ENCODE measurements at regions not wholly inside any gene's neighbourhood (a gene's known extent, or its start where the extent isn't known, plus 50 kb on each side); places are given as distances from the start of the nearest gene placed in this dataset.

DNA sequence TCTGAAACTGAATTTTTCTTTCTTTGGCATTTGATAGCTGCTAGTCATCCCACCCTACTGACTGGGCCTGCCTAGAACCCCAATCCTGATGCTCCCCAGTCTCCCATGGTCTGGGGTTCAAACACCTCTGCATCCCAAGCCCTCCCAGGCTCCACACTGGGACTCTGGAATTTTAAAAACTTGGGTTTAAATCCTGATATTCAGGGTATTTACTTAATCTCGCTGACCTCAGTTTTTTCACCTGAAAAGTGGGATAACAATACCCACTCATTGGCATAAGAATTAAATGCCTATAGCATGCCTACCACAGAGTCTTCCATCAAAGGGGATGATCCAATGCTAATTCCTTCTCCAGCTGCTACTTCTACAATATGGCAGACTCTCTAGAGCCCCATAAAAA is 264.4 kb downstream of the NPIPA8 start:
- FAIRE-seq, result no peak
- no peak for TF ChIP-seq POLR2A (IDR thresholded peaks at IDR 0.05; ENCODE audit: low read depth, low read length)
- DNase-seq (ENCODE audit: insufficient read length, low spot score), result no peak

DNA sequence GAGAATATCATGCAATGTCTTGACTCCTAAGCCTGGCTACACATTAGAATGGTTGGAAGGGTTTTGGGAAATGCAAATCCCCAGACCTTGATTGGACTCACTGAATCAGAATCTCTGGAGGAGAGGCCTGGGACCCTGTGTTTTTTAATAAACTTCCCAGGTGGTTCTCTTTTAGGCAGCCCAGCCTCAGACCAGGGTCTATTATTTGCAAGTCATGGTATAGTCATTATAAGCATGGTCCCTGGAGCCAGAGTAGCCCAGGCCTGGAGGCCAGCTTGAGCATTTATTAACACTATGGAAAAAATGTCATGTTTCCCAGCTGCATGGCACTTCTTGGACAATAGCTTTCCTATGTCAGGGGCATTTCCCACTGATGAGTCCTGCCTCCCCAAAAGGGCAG is 266.9 kb downstream of the NPIPA8 start:
- DNase-seq (ENCODE audit: insufficient read length, low spot score) (no peak), FAIRE-seq (no peak)
- no peak for TF ChIP-seq POLR2A (IDR thresholded peaks at IDR 0.05; ENCODE audit: low read depth, low read length)

- DNase-seq (ENCODE audit: insufficient read length, low spot score) (no peak), FAIRE-seq (no peak)
Observed at GRCh38 chr16:18068477-18068876, 268.1 kb downstream of the NPIPA8 start.

GRCh38 chr16:18062713-18063112 is 273.8 kb downstream of the NPIPA8 start:
- no peak for TF ChIP-seq POLR2A (IDR thresholded peaks at IDR 0.05; ENCODE audit: low read depth, low read length)
- DNase-seq (ENCODE audit: insufficient read length, low spot score) (no peak), FAIRE-seq (no peak)

More at GRCh38 chr16:18068477-18068876, 268.1 kb downstream of the NPIPA8 start:
- TF ChIP-seq POLR2A (IDR thresholded peaks at IDR 0.05; ENCODE audit: low read depth, low read length), result no peak

GRCh38 chr16:18060351-18060750 is 276.2 kb downstream of the NPIPA8 start:
- no peak for FAIRE-seq
- no peak for TF ChIP-seq POLR2A (IDR thresholded peaks at IDR 0.05; ENCODE audit: low read depth, low read length)
- no peak for DNase-seq (ENCODE audit: insufficient read length, low spot score)

GRCh38 chr16:18059577-18059976 is 277.0 kb downstream of the NPIPA8 start:
- DNase-seq (ENCODE audit: insufficient read length, low spot score) (no peak), FAIRE-seq (no peak)
- no peak for TF ChIP-seq POLR2A (IDR thresholded peaks at IDR 0.05; ENCODE audit: low read depth, low read length)

DNA sequence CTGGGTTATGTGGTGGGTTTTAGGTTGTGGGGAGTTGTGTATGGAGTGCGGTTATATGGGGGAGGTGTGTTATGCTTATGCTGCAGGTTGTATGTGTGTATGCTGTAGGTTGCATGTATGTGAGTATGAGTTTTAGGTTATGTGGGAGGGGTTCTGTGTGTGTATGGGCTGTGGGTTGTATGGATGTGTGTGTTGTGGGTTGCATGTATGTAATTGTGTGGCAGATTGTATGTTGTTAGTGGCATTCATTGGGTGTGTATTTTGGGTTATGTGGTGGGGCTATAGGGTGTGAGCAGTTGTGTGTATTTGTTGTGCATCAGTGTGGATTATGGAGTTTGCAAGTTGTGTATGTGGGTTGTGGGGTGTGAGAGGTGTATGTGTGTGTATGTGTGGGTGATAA is 277.4 kb downstream of the NPIPA8 start:
- TF ChIP-seq POLR2A (IDR thresholded peaks at IDR 0.05; ENCODE audit: low read depth, low read length), result no peak
- FAIRE-seq, result no peak
- DNase-seq (ENCODE audit: insufficient read length, low spot score), result no peak

- FAIRE-seq (no peak), DNase-seq (ENCODE audit: insufficient read length, low spot score) (no peak)
- no peak for TF ChIP-seq POLR2A (IDR thresholded peaks at IDR 0.05; ENCODE audit: low read depth, low read length)
Observed at GRCh38 chr16:18055411-18055916, 281.1 kb downstream of the NPIPA8 start.

DNA sequence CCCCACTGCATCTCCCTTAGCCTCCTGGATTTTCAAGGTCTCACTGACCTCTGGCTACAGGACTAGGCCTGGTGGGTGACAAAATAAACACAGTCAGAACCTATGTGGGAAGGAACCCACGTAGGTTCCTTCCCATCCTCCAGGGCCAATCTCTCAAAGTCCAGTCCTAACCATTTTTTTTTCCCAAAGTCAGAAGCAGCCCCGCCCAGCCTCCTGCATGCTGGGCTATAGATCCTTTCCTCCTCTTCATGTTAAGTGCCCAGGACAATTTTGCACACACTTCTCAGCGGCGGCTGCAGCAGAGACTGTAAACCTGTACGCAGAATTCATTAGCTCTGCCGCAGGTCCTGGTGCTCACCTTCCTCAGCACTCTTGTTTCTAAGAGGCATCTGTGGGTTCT is 285.8 kb downstream of the NPIPA8 start:
- no peak for TF ChIP-seq POLR2A (IDR thresholded peaks at IDR 0.05; ENCODE audit: low read depth, low read length)
- no peak for DNase-seq (ENCODE audit: insufficient read length, low spot score)
- FAIRE-seq, result no peak

DNA sequence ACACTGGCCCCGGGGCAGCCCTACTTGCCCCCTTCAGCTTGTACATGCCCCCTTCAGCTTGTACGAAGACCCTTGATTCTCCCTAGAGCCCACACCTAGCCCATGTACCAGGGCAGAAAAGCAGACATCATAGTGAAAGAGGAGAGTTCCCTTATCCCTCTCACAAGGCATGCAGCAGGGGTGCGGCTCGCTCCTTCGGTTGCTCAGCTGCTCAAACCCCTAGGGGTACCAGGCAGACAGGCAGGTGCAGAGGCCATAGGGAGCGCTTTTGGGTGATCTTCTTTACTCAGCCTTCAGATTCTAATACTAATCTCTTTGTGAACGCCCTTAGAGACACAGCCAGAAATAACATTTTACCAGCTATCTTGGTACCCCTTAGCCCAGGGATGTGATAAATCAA is 286.3 kb downstream of the NPIPA8 start:
- DNase-seq (ENCODE audit: insufficient read length, low spot score), result no peak
- no peak for TF ChIP-seq POLR2A (IDR thresholded peaks at IDR 0.05; ENCODE audit: low read depth, low read length)
- no peak for FAIRE-seq

GRCh38 chr16:18049547-18050133 is 286.9 kb downstream of the NPIPA8 start:
- DNase-seq (ENCODE audit: insufficient read length, low spot score) (no peak), FAIRE-seq (no peak)
- TF ChIP-seq POLR2A (IDR thresholded peaks at IDR 0.05; ENCODE audit: low read depth, low read length), result no peak

GRCh38 chr16:18048853-18049546 is 287.5 kb downstream of the NPIPA8 start:
- no peak for TF ChIP-seq POLR2A (IDR thresholded peaks at IDR 0.05; ENCODE audit: low read depth, low read length)
- no peak for FAIRE-seq
- DNase-seq (ENCODE audit: insufficient read length, low spot score), result no peak

DNA sequence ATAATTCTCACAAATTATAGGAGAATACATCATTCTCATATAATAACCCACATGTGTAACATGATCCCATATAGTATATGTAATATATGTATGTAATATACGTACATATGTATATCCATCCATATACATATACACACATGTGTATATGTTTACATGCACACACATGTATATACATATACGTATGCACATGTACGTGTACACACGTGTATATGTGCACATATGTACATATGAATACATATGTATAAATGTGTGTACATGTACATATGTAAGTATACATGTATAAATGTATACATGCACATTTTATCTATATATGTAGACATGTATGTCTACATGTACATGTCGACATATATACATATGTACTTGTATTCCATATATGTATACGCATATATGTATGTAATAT is 288.8 kb downstream of the NPIPA8 start:
- DNase-seq (ENCODE audit: insufficient read length, low spot score) (no peak), FAIRE-seq (no peak)
- TF ChIP-seq POLR2A (IDR thresholded peaks at IDR 0.05; ENCODE audit: low read depth, low read length), result no peak

GRCh38 chr16:18045356-18045755 is 291.2 kb downstream of the NPIPA8 start:
- FAIRE-seq, result no peak
- no peak for DNase-seq (ENCODE audit: insufficient read length, low spot score)
- TF ChIP-seq POLR2A (IDR thresholded peaks at IDR 0.05; ENCODE audit: low read depth, low read length), result no peak

Measured in H54 (cell line).